ENCODE measurements at regions not wholly inside any gene's neighbourhood (a gene's known extent, or its start where the extent isn't known, plus 50 kb on each side); places are given as distances from the start of the nearest gene placed in this dataset.
A peak's percentile ranks its signal among the peaks of the same experiment; 100 is the strongest.
"Not testable (repeated sequence)": the region's sequence is repeated elsewhere in the genome, so short reads cannot be mapped to it uniquely, and the experiment has no call there.

GRCh38 chr14:51447411-51447810 lies 204.3 kb upstream of the FRMD6 start:
- ATAC-seq = no peak

GRCh38 chr14:51448831-51449670 lies 202.7 kb upstream of the FRMD6 start:
- ATAC-seq = peak; percentile 69

GRCh38 chr14:51449681-51450080 lies 202.0 kb upstream of the FRMD6 start:
- ATAC-seq = no peak

GRCh38 chr14:51451561-51451960 lies 200.1 kb upstream of the FRMD6 start:
- ATAC-seq = no peak

GRCh38 chr14:51453869-51454268 lies 197.8 kb upstream of the FRMD6 start:
- ATAC-seq = peak; percentile 86

DNA sequence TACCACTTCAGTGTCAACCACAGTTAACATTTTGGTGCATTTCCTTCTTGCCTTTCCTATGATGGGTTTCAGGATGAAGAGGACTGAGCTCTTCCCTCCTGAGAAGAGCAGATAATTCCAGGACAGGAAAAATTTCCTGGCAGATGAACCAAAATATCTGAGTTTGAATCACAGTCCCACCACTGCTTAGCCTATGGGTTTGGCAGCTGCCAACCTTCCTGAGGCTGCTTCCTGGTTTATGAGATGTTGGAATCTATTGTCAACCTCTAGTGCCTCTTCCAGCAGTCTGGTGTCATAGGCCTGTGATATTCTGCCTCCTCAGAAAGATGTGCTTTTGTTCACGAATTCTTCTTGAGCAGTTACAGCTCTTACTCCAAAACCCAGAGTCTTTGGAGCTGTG lies 197.4 kb upstream of the FRMD6 start:
- ATAC-seq = no peak

DNA sequence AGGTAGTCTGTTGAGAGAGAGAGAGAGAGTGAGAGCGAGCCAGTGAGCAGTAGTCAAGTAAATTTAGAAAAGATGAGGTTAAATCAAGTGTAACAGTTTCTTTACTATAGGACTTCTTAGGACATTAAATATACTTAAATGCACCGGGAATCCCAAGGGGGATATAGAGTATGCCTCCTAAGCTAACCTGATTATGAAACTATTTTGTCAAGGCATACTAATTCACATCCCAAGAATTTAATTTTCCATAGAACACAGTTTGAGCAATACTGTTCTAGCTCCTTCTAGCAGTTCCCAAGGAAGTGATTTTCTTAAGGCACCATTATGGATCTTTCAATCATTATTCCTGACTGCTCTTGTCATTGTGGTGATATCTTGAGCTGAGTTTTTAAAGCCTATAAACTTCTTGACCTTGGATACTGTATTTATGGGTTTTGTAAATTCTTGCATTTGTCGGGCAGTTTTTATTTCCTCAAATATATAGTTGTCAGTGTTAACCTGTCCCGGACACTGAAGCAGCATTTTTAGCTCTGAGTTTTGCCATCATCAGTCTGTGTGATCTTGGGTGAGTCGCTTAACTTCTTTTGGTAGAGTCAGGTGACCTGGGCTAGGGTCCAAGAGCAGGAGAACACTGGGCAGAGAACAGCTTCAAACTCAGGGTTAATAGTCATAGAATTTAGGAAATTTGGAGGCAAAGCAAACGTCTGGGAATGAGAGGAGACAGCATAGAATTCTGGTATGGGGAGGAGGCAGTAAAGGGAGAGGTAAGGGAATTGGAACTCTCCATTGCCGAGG lies 196.5 kb upstream of the FRMD6 start:
- ATAC-seq = no peak

DNA sequence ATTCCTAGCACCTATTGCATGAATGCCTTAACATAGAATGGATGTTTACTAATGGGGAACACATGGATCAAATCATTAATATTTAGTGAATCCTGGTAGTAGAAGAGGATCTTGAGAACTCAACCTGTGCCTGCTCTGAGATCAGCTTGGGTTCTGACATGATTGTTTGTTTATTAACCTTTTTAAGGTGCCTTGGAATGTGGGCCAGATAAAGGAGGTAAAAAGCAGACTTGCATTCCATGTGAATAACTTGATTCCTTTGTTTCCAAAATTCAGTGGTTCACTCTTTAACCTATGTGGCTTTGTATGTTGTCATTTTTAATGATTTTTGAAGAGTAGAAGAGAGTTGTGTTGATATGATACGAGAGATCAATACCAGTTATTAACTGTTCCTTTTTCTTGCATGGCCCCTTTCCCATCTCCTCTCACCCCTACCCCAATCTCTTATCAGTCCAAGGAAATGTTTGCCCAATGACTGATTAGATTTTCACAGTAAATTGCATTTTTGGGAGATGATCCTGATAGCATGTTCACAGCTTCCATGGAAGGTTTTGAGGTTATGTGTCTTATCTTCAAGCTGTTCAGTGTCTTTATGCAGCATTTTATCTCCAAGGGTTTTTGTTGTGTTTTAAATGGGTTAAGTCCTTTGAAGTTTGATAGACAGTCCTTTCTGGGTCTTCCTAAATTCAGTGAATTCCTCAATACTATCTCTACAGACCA lies 193.7 kb upstream of the FRMD6 start:
- no peak for ATAC-seq

GRCh38 chr14:51458563-51458955 lies 193.2 kb upstream of the FRMD6 start:
- peak; percentile 30 for ATAC-seq

- no peak for ATAC-seq
Observed at GRCh38 chr14:51460011-51460410, 191.7 kb upstream of the FRMD6 start.

- peak; percentile 96 for ATAC-seq
Observed at GRCh38 chr14:51462182-51462581, 189.5 kb upstream of the FRMD6 start.

- peak; percentile 78 for ATAC-seq
Observed at GRCh38 chr14:51462706-51463105, 189.0 kb upstream of the FRMD6 start.

GRCh38 chr14:51463461-51463860 lies 188.2 kb upstream of the FRMD6 start:
- ATAC-seq = peak; percentile 52

DNA sequence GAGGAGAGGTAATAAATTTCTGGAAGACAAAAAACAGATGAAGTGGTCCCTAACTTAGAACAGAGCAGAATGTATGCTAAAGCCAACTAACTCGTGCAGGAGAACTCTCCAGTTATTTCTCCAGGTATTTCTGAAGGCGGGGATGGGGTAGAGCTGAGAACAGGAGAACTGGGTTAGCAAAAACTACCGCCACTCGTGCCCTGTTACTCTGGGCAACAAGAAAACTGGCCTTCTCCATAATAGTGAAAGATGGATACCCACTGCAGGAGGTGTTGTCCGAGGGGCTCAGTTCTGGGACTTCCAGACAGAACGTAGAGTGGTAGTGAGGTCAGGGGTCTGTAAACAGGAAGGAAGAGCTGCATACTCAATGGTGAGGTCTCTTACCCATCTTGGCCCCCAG lies 187.3 kb upstream of the FRMD6 start:
- no peak for ATAC-seq

DNA sequence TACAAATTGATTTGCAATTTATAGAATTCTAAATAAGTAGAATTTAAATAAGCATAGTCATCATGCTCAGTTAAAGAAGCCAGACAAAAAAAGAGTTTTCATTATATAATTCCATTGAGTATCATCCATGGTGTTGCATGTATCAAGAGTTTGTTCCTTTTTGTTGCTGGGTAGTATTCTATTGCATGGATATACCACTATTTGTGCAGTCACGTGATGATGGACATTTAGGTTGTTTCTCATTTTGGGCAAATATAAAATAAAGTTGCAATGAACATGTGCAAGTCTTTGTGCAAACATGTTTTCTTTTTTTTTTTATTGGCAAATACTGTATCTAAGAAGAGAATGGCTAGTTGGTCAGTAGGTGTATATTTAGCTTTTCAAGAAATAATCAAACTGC lies 186.2 kb upstream of the FRMD6 start:
- no peak for ATAC-seq

DNA sequence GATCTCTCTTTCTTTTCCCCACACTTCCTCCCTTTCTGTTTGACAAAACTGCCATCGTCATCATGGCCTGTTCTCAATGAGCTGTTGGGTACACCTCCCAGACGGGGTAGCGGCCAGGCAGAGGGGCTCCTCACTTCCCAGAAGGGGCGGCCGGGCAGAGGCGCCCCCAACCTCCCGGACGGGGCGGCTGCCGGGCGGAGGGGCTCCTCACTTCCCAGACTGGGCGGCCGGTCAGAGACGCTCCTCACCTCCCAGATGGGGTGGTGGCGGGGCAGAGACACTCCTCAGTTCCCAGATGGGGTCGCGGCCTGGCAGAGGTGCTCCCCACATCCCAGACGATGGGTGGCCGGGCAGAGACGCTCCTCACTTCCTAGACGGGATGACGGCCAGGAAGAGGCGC lies 184.3 kb upstream of the FRMD6 start:
- not testable (repeated sequence) for ATAC-seq

- ATAC-seq = no peak
Observed at GRCh38 chr14:51468523-51468922, 183.2 kb upstream of the FRMD6 start.

DNA sequence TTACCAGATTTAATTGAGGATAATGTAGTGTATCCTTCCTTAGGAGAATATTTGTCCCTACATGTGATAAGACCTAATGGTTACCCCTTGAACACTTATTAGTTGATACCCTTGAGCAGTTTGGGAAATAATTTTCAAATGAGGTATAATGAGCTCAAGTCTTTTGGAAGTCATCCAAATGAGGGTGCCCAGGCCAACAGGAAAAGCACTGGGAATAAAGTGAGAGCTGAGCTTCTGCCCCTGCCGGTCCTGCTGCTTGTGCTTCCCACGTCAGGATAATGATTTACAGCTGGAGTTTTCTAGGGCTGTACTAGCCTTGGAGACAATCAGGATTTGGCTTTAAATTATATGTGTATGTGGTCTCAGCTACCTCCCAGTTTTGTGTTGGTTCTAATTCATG lies 178.8 kb upstream of the FRMD6 start:
- ATAC-seq = peak; percentile 63

DNA sequence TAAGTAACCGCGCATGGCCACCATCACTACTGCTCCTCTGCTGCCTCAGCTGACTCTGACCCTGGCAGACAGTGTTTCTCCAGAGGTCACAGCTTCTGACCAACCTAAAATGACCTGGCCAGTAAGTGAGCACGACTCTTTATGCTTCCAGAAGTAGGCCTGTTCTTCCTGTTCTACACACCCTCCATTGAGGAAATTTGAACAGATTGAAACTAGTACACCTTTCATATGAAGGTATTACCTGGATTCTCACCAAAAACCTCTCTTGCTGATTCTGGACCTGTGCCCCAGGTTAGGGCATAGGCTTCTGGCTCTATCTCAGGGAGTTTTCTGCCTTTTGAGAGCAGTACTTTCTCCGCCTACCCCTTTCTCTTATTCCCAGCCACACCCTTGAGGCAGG lies 178.4 kb upstream of the FRMD6 start:
- peak; percentile 80 for ATAC-seq

GRCh38 chr14:51473808-51474565 lies 177.7 kb upstream of the FRMD6 start:
- peak; percentile 56 for ATAC-seq

- ATAC-seq = peak; percentile 82
Observed at GRCh38 chr14:51474854-51475253, 176.9 kb upstream of the FRMD6 start.

DNA sequence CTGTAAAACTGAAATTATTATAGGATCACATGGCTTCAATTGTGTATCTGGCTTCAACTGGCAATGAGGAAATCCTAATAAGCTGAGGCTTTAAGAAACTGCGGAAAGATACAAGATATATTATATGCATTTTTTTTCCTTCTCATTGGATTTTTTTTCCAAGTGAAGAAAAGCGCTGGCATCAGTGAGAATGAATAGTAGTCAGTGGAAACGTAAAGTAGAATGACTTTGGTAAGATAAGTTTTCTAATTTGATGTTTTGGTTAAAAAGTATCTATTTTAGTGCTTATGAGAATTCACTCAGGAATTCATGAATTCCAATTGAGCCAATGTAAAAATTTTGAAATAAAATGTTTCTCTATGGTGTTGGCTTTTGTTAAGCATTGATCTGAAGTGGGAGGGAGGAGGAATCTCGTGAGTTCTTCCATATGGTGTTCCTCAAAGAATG lies 173.5 kb upstream of the FRMD6 start:
- no peak for ATAC-seq

Measured in esophagus mucosa (tissue), 1 donor.